ENCODE measurements at regions not wholly inside any gene's neighbourhood (a gene's known extent, or its start where the extent isn't known, plus 50 kb on each side); places are given as distances from the start of the nearest gene placed in this dataset.

GRCh38 chr20:57918551-57918950 lies 208.7 kb upstream of the PMEPA1 start:
- Histone ChIP-seq H3K4me3 (no peak overlapping the region), H3K36me3 (no peaks in the 10 kb centered on the region), H3K27me3 (no peaks in the 10 kb centered on the region), H3K4me1 (no peaks in the 10 kb centered on the region), H3K9me3 (no peaks in the 10 kb centered on the region), H3K27ac (no peak overlapping the region)
- no peak for DNase-seq
- intact Hi-C loops (cut with DNase I): no loop called here
- TF ChIP-seq POLR2AphosphoS5 (IDR thresholded peaks at IDR 0.05) (no peak), POLR2A (IDR thresholded peaks at IDR 0.05) (no peak), EP300 (IDR thresholded peaks at IDR 0.05) (no peak)
- TF ChIP-seq, protein P1, sequence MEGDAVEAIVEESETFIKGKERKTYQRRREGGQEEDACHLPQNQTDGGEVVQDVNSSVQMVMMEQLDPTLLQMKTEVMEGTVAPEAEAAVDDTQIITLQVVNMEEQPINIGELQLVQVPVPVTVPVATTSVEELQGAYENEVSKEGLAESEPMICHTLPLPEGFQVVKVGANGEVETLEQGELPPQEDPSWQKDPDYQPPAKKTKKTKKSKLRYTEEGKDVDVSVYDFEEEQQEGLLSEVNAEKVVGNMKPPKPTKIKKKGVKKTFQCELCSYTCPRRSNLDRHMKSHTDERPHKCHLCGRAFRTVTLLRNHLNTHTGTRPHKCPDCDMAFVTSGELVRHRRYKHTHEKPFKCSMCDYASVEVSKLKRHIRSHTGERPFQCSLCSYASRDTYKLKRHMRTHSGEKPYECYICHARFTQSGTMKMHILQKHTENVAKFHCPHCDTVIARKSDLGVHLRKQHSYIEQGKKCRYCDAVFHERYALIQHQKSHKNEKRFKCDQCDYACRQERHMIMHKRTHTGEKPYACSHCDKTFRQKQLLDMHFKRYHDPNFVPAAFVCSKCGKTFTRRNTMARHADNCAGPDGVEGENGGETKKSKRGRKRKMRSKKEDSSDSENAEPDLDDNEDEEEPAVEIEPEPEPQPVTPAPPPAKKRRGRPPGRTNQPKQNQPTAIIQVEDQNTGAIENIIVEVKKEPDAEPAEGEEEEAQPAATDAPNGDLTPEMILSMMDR (IDR thresholded peaks at IDR 0.05): no peak
- 51 to 64% methylated on average over 4 of the region's 4 CpGs for WGBS, 2 donors

- no peak for TF ChIP-seq POLR2A (IDR thresholded peaks at IDR 0.05)
- TF ChIP-seq, protein P1 (IDR thresholded peaks at IDR 0.05): no peak
- TF ChIP-seq POLR2AphosphoS5 (IDR thresholded peaks at IDR 0.05): no peak
- no peak for TF ChIP-seq EP300 (IDR thresholded peaks at IDR 0.05)
- H3K36me3 ChIP-seq: no peaks in the 10 kb centered on the region
- H3K27me3 ChIP-seq: no peaks in the 10 kb centered on the region
- H3K9me3 ChIP-seq: no peaks in the 10 kb centered on the region
- no peak for DNase-seq
- intact Hi-C loops (cut with DNase I): no loop called here
- no peaks in the 10 kb centered on the region for H3K4me1 ChIP-seq
- H3K27ac ChIP-seq: no peak overlapping the region
- no peak overlapping the region for H3K4me3 ChIP-seq
- WGBS, 2 donors: 78 to 91% methylated on average over 4 of the region's 4 CpGs
Observed at GRCh38 chr20:57914205-57914604, 204.4 kb upstream of the PMEPA1 start.

DNA sequence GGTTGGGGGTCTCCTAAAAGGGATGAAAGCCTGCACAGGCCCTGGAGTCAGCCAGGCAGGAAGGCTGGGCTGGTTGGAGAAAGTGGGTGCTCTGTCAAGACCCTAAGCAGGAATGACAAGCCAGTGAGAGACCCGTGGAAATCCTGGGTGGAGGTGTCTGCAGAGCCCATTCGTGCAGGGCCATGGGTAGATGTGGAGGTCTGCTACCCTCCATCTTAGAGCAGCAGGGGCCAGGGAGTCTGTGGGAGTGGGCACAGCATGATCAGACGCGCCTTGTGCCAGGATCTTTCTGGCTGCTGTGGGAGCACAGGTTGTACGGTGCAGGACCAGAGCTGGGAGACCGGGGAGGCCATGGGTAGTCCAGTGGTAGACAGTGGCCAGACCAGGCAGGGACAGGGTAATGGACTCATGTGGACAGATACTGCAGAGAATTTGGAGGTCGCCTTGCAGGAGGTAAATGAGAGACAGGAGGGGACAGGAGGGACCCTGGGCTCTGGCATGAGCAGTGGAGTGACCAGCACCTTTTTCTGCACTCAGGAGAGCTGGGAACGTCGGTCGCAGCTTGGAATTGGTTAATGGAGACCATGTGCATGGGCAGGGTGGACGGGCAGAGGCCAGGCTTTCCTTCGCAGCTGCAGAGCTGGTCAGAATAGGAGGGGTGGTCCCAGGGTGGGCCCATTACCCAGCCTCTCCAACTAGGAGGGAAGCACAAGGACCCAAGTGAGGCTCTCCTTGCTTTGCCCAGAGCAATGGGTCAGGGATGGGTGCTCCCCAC lies 203.5 kb upstream of the PMEPA1 start:
- no peak for DNase-seq
- no peak overlapping the region for H3K27ac ChIP-seq
- WGBS, 2 donors: 90 to 95% methylated on average over 12 of the region's 12 CpGs
- H3K4me3 ChIP-seq: no peak overlapping the region
- H3K4me1 ChIP-seq: no peaks in the 10 kb centered on the region
- no peaks in the 10 kb centered on the region for H3K9me3 ChIP-seq
- no peaks in the 10 kb centered on the region for H3K36me3 ChIP-seq
- intact Hi-C loops (cut with DNase I): no loop called here
- H3K27me3 ChIP-seq: no peaks in the 10 kb centered on the region
- no peak for TF ChIP-seq POLR2AphosphoS5 (IDR thresholded peaks at IDR 0.05)
- TF ChIP-seq, protein P1 (IDR thresholded peaks at IDR 0.05): no peak
- no peak for TF ChIP-seq EP300 (IDR thresholded peaks at IDR 0.05)
- TF ChIP-seq POLR2A (IDR thresholded peaks at IDR 0.05): no peak

DNA sequence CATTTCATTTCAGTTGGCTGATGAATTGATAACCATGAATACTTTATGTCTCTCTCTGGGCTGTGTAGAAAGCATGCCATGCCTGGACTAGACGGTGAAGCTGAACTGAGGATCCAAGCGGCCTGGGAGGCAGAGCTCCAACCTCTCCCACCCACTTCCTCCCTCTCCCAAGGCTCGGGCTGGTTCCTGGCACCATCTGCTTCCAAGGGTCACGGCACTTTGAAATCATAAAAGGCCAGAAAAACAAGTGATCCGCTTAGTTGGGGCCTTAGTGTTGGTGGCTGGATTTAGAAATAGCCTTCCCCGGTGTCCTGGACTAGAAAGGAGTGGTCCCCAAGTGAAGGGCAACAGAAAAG lies 202.4 kb upstream of the PMEPA1 start:
- H3K4me1 ChIP-seq: no peaks in the 10 kb centered on the region
- intact Hi-C loops (cut with DNase I): no loop called here
- DNase-seq: no peak

More for the DNA sequence above, 202.4 kb upstream of the PMEPA1 start:
- TF ChIP-seq, protein P1 (IDR thresholded peaks at IDR 0.05): no peak
- TF ChIP-seq POLR2AphosphoS5 (IDR thresholded peaks at IDR 0.05): no peak
- no peak for TF ChIP-seq EP300 (IDR thresholded peaks at IDR 0.05)
- TF ChIP-seq POLR2A (IDR thresholded peaks at IDR 0.05): no peak
- Histone ChIP-seq H3K4me3 (no peak overlapping the region), H3K36me3 (no peaks in the 10 kb centered on the region), H3K9me3 (no peaks in the 10 kb centered on the region), H3K27me3 (no peaks in the 10 kb centered on the region), H3K27ac (no peak overlapping the region)
- 47 to 81% methylated on average over 6 of the region's 6 CpGs for WGBS, 2 donors
